ENCODE measurements at regions not wholly inside any gene's neighbourhood (a gene's known extent, or its start where the extent isn't known, plus 50 kb on each side); places are given as distances from the start of the nearest gene placed in this dataset.

- Histone ChIP-seq H3K27me3 (ENCODE audit: insufficient read depth, low read depth, low read length) (no peaks in the 10 kb centered on the region), H3K79me2 (replicated peaks; ENCODE audit: insufficient read depth, low read length) (no peaks in the 10 kb centered on the region), H3K27ac (ENCODE audit: low read length) (no peak overlapping the region), H3K36me3 (ENCODE audit: insufficient read depth, low read length) (no peaks in the 10 kb centered on the region), H3K9me3 (ENCODE audit: low read length) (no peaks in the 10 kb centered on the region), H3K9me2 (ENCODE audit: insufficient read depth, low read length) (no peaks in the 10 kb centered on the region), H3F3A (ENCODE audit: insufficient read depth, low read length, poor library complexity, severe bottlenecking) (no peaks in the 10 kb centered on the region), H4K20me1 (ENCODE audit: insufficient read depth) (no peaks in the 10 kb centered on the region), H2AFZ (ENCODE audit: low read depth, low read length) (no peak overlapping the region), H3K4me2 (ENCODE audit: low read length) (no peak overlapping the region), H3K9ac (ENCODE audit: low read length) (no peak overlapping the region), H3K4me3 (ENCODE audit: low read length) (no peak overlapping the region)
- no peak for TF ChIP-seq MXI1 (conservative IDR thresholded peaks at IDR 0.05; ENCODE audit: poor library complexity, severe bottlenecking)
- TF ChIP-seq SMC3 (conservative IDR thresholded peaks at IDR 0.05; ENCODE audit: poor library complexity) = no peak
- TF ChIP-seq EZH2 (IDR thresholded peaks at IDR 0.05; ENCODE audit: borderline replicate concordance, insufficient read depth, low read length, poor library complexity, severe bottlenecking) = no peak
- no peak for TF ChIP-seq TAF1 (IDR thresholded peaks at IDR 0.05; ENCODE audit: low read depth)
- TF ChIP-seq RAD21 (conservative IDR thresholded peaks at IDR 0.05) = no peak
- no peak for TF ChIP-seq REST (IDR thresholded peaks at IDR 0.05; ENCODE audit: borderline replicate concordance)
- TF ChIP-seq EP300 (conservative IDR thresholded peaks at IDR 0.05; ENCODE audit: poor library complexity, severe bottlenecking) = no peak
- TF ChIP-seq, protein P1, sequence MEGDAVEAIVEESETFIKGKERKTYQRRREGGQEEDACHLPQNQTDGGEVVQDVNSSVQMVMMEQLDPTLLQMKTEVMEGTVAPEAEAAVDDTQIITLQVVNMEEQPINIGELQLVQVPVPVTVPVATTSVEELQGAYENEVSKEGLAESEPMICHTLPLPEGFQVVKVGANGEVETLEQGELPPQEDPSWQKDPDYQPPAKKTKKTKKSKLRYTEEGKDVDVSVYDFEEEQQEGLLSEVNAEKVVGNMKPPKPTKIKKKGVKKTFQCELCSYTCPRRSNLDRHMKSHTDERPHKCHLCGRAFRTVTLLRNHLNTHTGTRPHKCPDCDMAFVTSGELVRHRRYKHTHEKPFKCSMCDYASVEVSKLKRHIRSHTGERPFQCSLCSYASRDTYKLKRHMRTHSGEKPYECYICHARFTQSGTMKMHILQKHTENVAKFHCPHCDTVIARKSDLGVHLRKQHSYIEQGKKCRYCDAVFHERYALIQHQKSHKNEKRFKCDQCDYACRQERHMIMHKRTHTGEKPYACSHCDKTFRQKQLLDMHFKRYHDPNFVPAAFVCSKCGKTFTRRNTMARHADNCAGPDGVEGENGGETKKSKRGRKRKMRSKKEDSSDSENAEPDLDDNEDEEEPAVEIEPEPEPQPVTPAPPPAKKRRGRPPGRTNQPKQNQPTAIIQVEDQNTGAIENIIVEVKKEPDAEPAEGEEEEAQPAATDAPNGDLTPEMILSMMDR (IDR thresholded peaks at IDR 0.05; ENCODE audit: poor library complexity, severe bottlenecking) = no peak
Measured at GRCh38 chr14:56860441-56860840, 50.2 kb upstream of the OTX2 start.

Data from neural cell (in vitro differentiated cells).